ENCODE measurements at regions not wholly inside any gene's neighbourhood (a gene's known extent, or its start where the extent isn't known, plus 50 kb on each side); places are given as distances from the start of the nearest gene placed in this dataset.

DNA sequence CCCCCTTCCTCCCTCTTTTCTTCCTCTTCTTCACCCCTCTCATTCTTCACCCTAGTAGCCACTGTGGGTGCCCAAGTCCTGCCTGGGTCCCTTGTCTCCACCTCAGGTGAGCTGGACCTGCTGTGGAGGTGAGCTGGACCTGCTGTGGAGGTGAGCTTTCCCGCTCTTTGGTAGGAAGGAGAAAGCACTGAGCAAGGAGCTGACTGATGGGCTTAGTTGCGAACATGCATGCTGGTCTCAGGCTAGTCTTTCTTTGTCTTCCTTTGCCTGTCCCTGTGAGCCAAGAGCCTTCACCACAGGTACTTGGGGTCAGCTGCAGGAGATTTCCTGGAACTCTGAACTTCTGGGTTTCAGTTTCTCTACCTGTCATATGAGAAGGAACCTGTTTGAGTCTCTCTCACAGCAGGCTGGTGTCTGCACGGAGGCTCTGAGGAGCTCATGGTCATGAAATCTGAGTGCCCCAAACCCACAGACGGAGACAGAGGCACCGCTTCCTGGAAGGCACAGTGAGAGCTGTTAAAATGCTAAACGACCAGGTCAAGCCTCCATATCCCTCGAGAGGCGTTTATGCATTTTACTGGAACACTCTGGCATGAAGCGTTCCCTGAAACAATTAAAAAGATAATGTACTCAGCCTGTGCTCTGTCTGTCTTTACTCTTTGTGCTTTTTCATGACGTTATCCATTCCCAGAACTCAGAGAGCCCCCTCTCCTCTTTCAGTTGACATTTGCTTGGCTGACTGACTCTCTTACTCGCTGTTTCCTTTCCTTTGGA lies 69.5 kb downstream of the RHOU start:
- Histone ChIP-seq H3K36me3 (ENCODE audit: control insufficient read depth, insufficient read depth, low read length) (no peaks in the 10 kb centered on the region), H3K4me3 (ENCODE audit: low read length) (no peak overlapping the region), H3K27me3 (ENCODE audit: control insufficient read depth, insufficient read depth, low read length) (no peaks in the 10 kb centered on the region), H3K4me1 (ENCODE audit: control insufficient read depth, insufficient read depth, low read length) (peaks cover 16% of the 10 kb centered on the region), H3K9me3 (ENCODE audit: control insufficient read depth, insufficient read depth, low read length) (no peaks in the 10 kb centered on the region), H3K27ac (ENCODE audit: low read length) (no peak overlapping the region)
- Mint-ChIP-seq H3K4me1 (peaks cover 10 to 11% of the 10 kb centered on the region in 2 donors), H3K27me3 (ENCODE audit: low read depth in 2 of 2) (peaks cover 4 to 5% of the 10 kb centered on the region in 2 donors), H3K27ac (peak overlapping the region in 1 of 2 donors; percentile 16), H3K4me3 (no peak overlapping the region), H3K9me3 (no peaks in the 10 kb centered on the region), H3K36me3 (no peaks in the 10 kb centered on the region)
- TF ChIP-seq, protein P1, sequence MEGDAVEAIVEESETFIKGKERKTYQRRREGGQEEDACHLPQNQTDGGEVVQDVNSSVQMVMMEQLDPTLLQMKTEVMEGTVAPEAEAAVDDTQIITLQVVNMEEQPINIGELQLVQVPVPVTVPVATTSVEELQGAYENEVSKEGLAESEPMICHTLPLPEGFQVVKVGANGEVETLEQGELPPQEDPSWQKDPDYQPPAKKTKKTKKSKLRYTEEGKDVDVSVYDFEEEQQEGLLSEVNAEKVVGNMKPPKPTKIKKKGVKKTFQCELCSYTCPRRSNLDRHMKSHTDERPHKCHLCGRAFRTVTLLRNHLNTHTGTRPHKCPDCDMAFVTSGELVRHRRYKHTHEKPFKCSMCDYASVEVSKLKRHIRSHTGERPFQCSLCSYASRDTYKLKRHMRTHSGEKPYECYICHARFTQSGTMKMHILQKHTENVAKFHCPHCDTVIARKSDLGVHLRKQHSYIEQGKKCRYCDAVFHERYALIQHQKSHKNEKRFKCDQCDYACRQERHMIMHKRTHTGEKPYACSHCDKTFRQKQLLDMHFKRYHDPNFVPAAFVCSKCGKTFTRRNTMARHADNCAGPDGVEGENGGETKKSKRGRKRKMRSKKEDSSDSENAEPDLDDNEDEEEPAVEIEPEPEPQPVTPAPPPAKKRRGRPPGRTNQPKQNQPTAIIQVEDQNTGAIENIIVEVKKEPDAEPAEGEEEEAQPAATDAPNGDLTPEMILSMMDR (IDR thresholded peaks at IDR 0.05): no peak
- intact Hi-C loops (cut with micrococcal nuclease): no loop called here
- DNase-seq: peak in 1 of 2 donors; percentile 40
- WGBS (ENCODE audit: insufficient coverage): 45% methylated on average over 11 of the region's 11 CpGs
- ATAC-seq: peak in 2 of 3 donors; percentile 30 to 44

DNA sequence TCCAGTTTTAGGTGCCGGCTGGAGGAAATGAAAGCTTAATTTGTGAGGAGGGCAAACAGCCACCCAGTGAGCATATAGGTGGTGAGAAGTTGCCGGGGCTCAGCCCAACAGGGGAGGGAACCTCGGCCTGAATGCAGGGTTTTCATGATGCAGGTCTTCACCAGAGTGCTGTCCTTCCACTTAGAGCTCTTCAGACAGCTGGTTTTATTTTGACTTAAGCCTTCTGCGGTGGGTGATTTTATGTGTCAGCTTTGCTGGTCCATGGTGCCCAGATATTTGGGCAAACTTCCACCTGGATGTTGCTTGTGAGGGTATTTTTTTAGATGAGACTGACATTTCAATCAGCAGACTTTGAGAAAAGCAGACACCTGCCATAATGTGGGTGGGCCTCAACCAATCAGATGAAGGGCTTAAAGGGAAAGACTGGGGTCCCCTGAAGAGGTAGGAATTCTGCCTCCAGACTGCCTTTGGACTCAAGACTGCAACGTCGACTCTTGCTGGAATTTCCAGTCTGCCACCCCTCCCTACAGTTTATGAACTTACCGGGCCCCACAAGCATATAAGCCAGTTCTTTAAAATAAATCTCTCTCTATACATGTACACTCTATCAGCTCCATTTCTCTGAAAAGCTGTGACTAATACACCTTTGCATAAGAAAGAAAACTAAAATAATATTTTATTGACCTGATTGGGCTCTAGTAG lies 72.8 kb downstream of the RHOU start:
- no peaks in the 10 kb centered on the region for H3K36me3 Mint-ChIP-seq
- Histone ChIP-seq H3K36me3 (ENCODE audit: control insufficient read depth, insufficient read depth, low read length) (no peaks in the 10 kb centered on the region), H3K4me3 (ENCODE audit: low read length) (no peak overlapping the region), H3K9me3 (ENCODE audit: control insufficient read depth, insufficient read depth, low read length) (no peaks in the 10 kb centered on the region), H3K27me3 (ENCODE audit: control insufficient read depth, insufficient read depth, low read length) (no peaks in the 10 kb centered on the region), H3K4me1 (ENCODE audit: control insufficient read depth, insufficient read depth, low read length) (peaks cover 35% of the 10 kb centered on the region), H3K27ac (ENCODE audit: low read length) (no peak overlapping the region)
- H3K9me3 Mint-ChIP-seq: no peaks in the 10 kb centered on the region
- no peak overlapping the region for H3K27ac Mint-ChIP-seq
- 95% methylated on average over 7 of the region's 7 CpGs for WGBS (ENCODE audit: insufficient coverage)
- peaks cover 0 to 4% of the 10 kb centered on the region in 2 donors for H3K27me3 Mint-ChIP-seq (ENCODE audit: low read depth in 2 of 2)
- H3K4me1 Mint-ChIP-seq: peaks cover 11 to 17% of the 10 kb centered on the region in 2 donors
- TF ChIP-seq, protein P1 (IDR thresholded peaks at IDR 0.05): no peak
- DNase-seq: no peak
- H3K4me3 Mint-ChIP-seq: no peak overlapping the region
- no peak for ATAC-seq
- intact Hi-C loops (cut with micrococcal nuclease): no loop called here

DNA sequence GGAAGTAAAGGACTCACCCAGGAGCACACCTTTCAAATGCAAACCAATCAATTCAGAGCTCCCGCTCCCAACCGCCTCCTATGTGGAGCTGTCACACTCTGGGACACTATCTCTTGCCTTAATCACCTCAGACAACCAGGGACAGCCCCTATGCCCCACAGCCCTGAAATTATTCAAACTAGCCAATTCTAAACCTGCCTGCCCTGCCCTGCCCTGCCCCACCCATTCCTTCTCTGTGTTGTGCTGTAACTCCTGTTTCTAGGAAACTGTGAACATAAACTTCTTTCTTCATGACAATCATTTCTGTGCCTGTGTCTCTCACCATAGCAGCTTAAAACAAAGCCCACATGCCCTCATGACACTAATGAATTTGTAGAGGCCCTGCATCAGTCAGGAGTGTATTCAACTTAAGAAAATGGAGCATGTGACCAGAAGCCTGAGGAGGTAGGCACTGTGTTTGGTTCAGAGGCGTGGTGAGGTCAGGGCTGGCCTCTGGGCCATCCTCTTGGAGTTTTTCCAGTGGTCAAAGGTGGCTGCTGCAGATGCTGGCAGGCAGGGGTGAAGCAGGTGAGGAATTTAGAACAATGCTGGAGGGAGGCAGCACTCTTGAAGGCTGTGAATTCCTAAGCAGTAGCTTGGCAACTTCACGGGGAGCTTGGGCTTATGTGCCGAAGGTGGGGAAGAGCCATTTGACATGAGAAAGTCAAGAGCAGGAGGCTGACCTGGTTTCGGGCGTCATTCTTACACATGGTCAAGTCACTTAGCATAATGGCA lies 74.5 kb downstream of the RHOU start:
- Histone ChIP-seq H3K27ac (ENCODE audit: low read length) (no peak overlapping the region), H3K36me3 (ENCODE audit: control insufficient read depth, insufficient read depth, low read length) (no peaks in the 10 kb centered on the region), H3K4me1 (ENCODE audit: control insufficient read depth, insufficient read depth, low read length) (peaks cover 30% of the 10 kb centered on the region), H3K27me3 (ENCODE audit: control insufficient read depth, insufficient read depth, low read length) (no peaks in the 10 kb centered on the region), H3K4me3 (ENCODE audit: low read length) (no peak overlapping the region), H3K9me3 (ENCODE audit: control insufficient read depth, insufficient read depth, low read length) (no peaks in the 10 kb centered on the region)
- 96% methylated on average over 7 of the region's 7 CpGs for WGBS (ENCODE audit: insufficient coverage)
- intact Hi-C loops (cut with micrococcal nuclease): no loop called here
- no peak for ATAC-seq
- no peaks in the 10 kb centered on the region for H3K36me3 Mint-ChIP-seq
- DNase-seq: no peak
- H3K4me3 Mint-ChIP-seq: no peak overlapping the region
- H3K9me3 Mint-ChIP-seq: no peaks in the 10 kb centered on the region
- TF ChIP-seq, protein P1 (IDR thresholded peaks at IDR 0.05): no peak
- no peak overlapping the region for H3K27ac Mint-ChIP-seq
- H3K27me3 Mint-ChIP-seq (ENCODE audit: low read depth in 2 of 2): peaks cover 0 to 4% of the 10 kb centered on the region in 2 donors
- H3K4me1 Mint-ChIP-seq: peaks cover 7 to 14% of the 10 kb centered on the region in 2 donors
